ENCODE measurements at regions not wholly inside any gene's neighbourhood (a gene's known extent, or its start where the extent isn't known, plus 50 kb on each side); places are given as distances from the start of the nearest gene placed in this dataset.
"Not testable (repeated sequence)": the region's sequence is repeated elsewhere in the genome, so short reads cannot be mapped to it uniquely, and the experiment has no call there.

DNA sequence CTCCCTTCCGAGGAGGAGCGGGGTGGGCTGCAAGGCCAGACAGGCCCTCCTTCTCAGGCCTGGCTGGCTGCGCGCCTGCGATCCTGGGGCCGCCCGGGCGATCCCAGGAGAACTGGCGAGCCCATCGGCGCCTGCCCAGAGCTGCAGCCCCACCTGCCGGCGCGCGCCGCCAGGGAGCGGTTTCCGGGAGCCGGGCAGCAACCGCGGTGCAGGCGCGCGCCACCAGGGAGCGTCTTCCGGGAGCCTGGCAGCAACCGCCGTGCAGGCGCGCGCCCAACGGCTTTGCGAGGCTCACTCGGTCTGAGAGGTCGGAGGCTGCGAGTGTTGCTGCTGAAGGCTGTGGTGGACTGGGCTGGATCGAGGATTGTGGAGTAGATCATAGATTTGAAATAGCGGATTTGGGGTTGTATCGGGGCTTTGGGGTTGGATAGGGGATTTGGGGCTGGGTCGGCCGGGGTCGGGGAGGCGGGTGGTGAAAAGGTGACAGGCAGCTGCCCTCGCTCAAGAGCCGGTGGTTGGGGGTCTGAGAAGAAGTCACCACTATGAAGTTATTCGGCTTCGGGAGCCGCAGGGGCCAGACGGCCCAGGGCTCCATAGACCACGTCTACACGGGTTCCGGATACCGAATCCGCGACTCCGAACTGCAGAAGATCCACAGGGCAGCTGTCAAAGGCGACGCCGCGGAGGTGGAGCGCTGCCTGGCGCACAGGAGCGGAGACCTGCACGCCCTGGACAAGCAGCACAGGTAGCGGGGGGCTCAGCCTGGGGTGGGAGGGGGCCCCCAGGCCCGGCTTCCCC, 668.9 kb downstream of the SPATA31A6 start:
- H3K9me3 ChIP-seq; H3K27me3 ChIP-seq; H3K36me3 ChIP-seq; H3K4me1 ChIP-seq; intact Hi-C loops (cut with DNase I): not testable (repeated sequence)
- 2% methylated on average over 11 of the region's 66 CpGs for WGBS (ENCODE audit: insufficient coverage, low coverage, low lambda C conversion rate, missing lambda C conversion rate)
- ATAC-seq = peak; percentile 50 to 98 (median 90)
- TF ChIP-seq, protein P1, sequence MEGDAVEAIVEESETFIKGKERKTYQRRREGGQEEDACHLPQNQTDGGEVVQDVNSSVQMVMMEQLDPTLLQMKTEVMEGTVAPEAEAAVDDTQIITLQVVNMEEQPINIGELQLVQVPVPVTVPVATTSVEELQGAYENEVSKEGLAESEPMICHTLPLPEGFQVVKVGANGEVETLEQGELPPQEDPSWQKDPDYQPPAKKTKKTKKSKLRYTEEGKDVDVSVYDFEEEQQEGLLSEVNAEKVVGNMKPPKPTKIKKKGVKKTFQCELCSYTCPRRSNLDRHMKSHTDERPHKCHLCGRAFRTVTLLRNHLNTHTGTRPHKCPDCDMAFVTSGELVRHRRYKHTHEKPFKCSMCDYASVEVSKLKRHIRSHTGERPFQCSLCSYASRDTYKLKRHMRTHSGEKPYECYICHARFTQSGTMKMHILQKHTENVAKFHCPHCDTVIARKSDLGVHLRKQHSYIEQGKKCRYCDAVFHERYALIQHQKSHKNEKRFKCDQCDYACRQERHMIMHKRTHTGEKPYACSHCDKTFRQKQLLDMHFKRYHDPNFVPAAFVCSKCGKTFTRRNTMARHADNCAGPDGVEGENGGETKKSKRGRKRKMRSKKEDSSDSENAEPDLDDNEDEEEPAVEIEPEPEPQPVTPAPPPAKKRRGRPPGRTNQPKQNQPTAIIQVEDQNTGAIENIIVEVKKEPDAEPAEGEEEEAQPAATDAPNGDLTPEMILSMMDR (IDR thresholded peaks at IDR 0.05) = peak in 3 of 4 donors; percentile 37 to 52 (median 44)
- DNase-seq = peak; percentile 83 to 84 (median 84)
- Histone ChIP-seq H3K4me3 (peak overlapping the region; percentile 23 to 58 (median 28)), H3K27ac (peak overlapping the region in 1 of 3 donors; percentile 55)

DNA sequence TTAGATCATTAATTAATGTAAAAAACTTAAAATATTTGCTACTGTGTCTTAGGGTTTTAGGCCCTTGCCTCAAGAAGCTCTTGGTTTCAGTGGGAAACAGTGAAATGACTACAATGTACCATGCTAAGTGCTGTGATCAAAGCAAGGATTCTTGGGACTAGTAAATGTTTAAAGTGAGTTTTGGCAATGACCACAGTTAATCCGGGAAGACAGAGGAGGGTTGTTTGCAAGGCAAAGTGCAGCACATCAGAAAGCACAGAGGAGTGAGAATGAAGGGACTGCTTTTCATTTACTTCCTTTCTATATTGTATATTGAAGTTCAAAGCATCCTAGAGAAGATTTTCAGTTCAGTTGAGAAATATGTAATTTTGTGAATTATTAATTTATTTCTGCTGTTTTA, 676.7 kb downstream of the SPATA31A6 start:
- peak in 1 of 3 donors; percentile 42 for DNase-seq
- ATAC-seq; H3K4me1 ChIP-seq; H3K4me3 ChIP-seq; H3K27me3 ChIP-seq; H3K9me3 ChIP-seq; H3K27ac ChIP-seq; H3K36me3 ChIP-seq; intact Hi-C loops (cut with DNase I): not testable (repeated sequence)
- WGBS (ENCODE audit: insufficient coverage, low coverage, low lambda C conversion rate, missing lambda C conversion rate) = 70% methylated on average over 1 of the region's 1 CpG

DNA sequence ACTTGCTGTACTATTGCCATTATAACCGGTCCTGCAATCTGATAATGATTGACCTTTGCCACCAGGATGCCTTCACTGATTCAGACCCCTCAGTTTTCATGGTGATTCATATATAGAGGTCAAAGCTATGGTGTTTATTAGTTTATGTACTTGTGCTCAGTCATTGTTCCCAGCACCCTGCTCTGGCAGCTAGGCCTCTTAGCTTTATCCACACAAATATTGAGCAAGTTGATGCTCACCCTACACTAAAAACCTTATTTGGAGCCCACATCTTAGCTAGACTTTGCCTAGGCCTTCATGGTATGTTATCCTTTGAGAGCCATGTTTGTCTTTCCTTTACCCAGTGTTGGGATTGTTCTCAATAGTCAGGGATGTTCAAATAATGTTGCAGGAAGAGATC, 679.0 kb downstream of the SPATA31A6 start:
- not testable (repeated sequence) for DNase-seq

More for the DNA sequence above, 679.0 kb downstream of the SPATA31A6 start:
- H3K4me3 ChIP-seq; H3K9me3 ChIP-seq; H3K27ac ChIP-seq; H3K4me1 ChIP-seq; H3K27me3 ChIP-seq; intact Hi-C loops (cut with DNase I); H3K36me3 ChIP-seq; ATAC-seq: not testable (repeated sequence)
- WGBS (ENCODE audit: insufficient coverage, low coverage, low lambda C conversion rate, missing lambda C conversion rate) = 33% methylated on average over 1 of the region's 1 CpG

Data from right lobe of liver (tissue), 6 donors.